ENCODE measurements at regions not wholly inside any gene's neighbourhood (a gene's known extent, or its start where the extent isn't known, plus 50 kb on each side); places are given as distances from the start of the nearest gene placed in this dataset.

DNA sequence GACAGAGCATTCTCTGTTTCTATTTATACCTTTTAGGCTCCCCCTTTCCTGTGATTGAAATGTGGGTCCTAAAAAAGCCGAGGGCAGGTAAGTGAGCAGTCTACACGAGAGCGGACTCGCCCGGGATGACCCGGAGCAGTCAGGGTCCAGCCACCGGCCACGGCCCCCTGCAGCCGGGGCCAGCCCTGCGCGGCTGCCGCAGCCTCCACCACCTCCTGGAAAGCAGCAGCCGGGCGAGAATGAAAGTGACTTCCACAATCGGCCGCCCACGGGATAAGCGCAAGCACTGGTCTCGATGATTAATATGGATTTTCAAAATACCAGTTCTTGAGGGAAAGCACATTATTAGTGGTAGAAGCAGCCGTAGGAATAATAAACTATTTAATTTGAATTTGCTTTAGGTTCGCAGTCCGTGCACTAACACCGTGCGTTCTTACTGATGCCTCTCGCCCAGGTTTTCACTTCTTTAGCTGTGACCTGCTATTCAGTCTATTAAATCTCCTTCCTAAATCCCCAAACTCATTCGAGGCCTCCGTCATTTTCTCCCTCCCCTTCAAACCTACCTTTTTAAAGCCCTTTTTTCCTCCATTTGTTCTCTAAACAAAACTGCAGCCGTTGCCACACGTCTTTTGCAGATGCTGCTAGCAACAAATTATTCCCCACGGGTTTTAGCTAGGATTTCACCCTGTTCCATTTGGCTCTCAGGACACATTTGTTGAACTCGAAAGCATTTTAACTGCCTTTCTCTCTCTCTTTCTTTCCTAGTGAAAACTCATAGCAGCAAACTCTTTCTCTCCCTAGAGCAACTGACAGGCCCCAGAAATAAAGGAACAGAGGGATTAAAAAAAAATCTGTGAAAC is 1015.1 kb upstream of the PIK3C3 start:
- no peak for DNase-seq (ENCODE audit: low spot score)

DNA sequence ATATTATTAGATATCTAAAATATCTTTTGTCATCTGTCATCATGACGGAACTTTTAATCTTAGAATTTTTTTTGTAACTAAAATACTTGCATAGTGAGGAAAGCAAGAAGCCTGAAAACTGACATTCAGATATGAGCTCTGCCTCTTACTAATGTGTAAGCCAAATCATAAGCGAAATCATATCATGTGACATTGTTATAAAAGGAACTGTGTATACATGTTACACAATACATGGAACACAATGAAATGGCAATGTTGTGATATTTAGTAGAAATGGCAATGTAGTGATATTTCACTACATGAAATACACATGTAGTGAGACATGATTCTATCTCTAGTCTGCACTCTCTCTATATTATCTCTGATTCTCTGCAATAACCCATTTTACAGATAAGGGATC is 1016.4 kb upstream of the PIK3C3 start:
- DNase-seq (ENCODE audit: low spot score), result no peak

DNA sequence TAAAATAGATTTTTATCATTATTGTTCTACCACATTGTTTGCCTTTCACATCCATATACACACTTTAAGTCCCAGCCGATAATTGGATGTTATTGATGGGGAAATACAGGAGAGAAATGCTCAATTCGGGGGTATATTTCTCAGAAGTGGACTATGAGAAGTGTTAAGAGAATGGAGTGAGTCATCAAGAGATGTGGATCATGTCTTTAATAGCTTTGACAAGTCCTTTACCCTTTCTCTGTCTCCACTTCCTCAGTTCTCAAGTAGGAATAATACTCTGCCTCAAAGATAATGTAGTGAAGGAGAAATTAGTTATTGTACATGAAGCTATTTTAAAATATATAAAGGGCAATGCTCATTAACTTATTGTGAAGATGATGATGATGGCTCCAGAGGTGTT is 1017.6 kb upstream of the PIK3C3 start:
- DNase-seq (ENCODE audit: low spot score), result no peak

DNA sequence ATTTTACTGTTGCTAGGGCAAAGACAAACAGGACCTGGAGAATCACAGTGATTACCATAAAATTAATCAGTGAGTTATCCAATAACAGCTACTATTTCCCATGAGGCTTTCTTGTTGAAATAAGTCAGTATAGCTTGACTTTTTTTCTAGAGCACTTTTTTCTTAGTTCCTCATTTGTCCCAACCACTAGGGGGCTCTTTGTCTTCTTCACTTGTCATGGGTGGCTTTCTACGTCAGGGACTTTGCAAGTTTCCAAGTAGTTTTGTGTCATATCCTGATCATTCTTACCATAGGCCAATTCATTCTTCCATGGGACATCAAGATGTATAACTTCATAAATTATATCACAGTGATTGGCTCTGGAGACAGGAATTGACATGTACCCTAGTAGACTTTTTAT is 1019.6 kb upstream of the PIK3C3 start:
- no peak for DNase-seq (ENCODE audit: low spot score)

DNA sequence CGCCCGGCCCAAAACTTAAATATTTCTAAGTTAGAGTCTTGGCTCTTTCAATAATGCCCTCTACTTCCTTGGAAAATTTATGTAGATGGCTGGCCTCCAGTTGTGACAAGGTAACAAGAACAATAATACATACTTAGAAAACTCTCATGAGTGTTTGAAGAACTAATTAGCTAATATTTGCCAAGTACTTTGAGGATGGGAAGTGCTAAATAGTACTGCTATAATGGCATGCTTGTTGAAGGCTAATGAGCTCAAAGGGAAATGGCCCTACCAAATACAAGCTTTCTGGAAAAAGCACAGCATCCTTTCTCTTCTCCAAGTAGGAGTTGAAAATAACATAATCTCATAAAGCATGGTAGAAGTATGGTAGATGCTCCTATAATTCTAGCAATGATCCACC is 1022.2 kb upstream of the PIK3C3 start:
- no peak for DNase-seq (ENCODE audit: low spot score)

DNA sequence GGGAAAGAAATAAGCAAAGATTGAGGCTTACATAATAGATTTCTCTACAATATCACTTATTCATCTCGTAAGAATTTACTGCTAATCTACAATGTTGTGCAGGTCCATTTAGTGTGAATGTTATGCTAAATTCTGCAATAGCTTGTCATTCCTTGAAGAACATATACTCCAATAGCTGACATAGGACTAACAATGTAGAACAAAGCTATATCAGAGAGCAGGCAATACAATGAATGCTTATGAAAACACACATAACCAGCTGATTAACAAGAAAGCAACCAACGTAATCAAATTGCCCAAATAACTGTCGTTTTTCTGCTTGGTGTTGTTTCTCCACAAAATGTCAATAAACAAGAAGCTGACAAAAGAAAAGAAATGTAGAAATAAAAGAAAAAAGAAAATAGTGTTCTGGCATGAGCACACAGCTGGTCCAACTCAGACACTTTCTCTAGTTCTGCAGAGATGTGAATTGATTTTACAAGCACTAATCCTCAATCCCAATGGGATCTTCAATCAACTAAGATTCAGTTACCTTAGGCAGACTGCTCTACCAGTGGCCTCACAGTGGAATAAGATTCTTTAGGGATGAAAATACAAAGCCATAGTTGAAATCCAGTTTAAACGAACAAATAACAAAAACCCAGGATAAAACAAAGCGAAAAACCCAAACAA is 1024.7 kb upstream of the PIK3C3 start:
- DNase-seq (ENCODE audit: low spot score), result no peak

DNA sequence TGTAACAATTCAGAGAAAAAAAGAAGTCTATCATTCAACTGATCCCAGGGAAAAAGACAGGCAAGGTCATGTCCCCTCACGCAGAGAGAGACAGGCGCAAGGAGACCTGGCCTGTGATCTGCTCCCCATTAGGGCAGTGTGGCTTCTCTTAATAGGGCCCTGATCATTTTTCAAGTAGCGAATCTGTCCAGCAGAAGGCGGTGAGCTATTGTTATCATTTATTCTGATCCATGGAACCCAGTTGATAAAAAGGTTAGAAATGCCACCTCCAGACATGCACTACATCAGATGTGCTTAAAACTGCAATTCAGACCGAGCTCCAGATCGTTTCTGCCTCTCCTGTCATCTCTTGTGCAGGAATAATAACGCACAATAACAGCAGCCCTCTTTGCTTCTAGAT is 1025.6 kb upstream of the PIK3C3 start:
- no peak for DNase-seq (ENCODE audit: low spot score)

DNA sequence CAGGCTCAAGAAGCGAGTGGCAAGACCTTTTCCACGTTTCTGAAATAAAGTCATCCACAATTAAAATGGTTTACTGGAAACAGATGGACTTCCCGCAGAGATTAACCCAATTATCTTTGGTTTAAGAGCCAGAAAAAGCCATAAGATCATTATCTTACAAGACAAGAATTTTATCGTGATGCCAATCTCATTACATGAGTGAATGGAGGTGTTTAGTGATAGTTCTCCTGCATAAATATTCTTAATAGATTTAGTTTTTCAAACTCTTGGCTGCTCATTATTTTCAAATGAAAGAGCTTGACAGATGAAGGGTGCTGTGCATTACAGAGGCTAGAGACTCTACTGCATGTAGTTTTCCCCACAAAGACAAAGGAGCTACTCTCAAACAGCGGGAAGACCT is 1028.4 kb upstream of the PIK3C3 start:
- no peak for DNase-seq (ENCODE audit: low spot score)

DNA sequence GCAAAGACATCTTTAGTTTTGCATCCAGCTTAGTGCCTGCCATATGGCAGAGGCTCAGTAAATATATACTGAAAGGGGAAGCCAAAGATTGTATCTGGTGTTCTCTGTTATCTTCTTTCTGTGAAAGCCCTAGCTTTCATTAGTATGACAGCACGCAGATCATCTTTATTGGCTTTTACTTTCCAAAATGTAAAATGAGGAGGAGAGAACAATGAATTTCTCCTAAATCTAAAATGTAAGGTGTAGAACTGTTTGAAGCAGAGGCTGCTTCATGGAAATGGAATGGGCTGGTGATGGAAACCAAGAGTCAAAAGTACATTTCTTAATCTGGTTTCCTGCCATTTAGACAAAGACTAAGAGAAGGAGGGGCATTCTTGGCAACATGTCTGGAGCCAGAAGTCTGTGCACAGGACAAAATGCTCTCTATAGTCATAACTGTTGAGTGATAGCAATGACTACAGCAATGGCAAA is 1029.9 kb upstream of the PIK3C3 start:
- DNase-seq (ENCODE audit: low spot score), result no peak

DNA sequence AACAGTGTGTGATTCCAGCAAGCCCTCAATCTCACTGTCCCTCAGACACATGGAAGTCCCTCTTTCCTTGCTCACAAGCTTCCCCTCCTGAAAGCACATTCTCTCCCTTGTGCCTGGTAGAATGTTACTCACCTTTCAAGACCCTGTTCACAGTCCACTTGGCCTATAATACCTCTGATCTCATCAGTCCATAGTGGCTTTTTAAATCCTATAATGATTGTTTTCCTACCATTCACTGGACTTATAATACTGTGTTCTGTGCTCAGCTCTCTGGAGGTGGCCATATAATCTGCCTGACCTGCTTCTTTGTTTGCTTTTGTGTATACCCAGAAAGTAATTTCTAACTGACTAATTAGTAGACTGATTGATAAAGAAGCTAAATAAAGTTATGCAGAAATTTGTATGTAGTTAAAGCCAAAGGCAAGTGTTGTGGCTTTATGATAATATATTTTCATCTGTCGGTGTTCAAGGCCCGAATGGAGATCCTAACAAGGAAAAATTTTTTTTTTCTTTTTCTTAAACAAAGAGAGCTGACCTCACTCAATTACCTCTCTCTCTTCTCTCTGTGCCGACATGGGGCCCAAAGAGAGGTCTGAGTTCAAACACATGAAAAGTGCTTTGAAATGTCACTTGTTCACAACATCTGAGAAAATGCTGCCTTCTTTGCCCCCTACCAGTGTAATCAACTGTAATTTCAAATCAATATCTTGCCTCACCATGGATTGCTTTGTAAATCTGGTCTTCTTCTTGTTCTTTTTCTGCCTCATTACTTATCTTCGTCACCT is 1033.0 kb upstream of the PIK3C3 start:
- DNase-seq (ENCODE audit: low spot score), result no peak

DNA sequence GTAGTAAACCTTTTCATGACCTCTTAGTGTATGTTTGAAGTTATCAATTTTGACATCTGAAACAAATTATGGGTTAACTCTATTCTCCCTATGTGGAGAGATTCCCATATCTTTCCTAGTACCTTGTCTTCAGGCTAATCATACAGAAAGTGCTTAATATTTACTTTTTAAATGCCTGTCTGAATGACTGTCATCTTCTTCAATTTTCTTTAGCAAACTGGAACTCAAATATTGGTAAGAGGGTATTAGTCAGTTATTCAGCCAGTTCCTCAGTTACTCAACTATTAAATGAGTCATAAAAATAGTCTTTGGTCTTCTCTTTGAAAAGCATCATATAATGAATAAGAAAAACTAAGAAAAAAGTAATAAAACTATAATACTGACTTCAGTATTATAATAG is 1038.0 kb upstream of the PIK3C3 start:
- DNase-seq (ENCODE audit: low spot score), result no peak

DNA sequence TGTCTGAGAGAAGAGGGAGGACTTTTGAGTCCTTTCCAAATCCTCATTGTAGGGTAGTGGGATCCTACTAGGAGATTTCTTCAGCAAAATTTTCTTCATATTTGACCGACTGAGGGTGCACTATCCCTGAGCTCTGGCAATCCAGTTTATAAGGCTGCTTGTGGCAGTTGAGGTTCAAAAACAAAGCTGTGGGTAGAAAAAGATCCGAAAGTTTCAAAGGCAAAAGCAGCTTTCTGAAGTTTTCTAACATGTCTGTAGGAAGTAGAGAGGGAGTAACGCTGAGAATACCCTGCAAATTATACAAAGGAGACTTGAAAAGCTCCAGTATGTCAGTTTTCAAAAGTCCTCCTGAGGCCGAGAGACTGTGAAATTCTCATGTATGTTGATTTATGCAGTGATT is 1039.3 kb upstream of the PIK3C3 start:
- DNase-seq (ENCODE audit: low spot score), result no peak

DNA sequence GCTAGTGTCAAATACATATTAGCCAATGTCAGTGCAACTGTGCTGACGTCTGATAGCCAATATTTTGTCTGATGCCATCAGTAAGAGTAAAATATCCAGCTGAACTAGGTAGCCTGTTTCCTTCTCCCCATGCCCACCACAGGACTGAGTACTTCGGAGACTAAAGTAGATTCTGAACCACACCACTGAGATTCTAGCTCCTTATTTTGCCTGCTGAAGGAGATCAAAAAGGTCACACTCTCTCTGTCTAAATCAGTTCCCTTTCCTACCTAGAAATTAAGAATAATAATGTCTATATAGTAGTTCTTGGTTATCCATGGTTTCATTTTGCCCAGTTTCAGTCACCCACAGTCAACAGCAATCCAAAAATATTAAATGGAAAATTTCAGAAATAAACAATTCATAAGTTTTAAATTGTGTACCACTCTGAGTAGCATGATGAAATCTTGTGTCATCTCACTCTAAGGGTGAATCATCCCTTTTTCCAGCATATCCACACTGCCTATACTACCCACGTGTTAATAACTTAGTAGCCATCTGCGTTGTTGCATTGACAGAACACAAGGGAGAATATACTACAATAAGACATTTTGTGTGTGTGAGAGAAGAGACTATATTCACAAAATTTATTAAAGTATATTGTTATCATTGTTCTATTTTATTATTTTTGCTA is 1043.3 kb upstream of the PIK3C3 start:
- DNase-seq (ENCODE audit: low spot score), result no peak

DNA sequence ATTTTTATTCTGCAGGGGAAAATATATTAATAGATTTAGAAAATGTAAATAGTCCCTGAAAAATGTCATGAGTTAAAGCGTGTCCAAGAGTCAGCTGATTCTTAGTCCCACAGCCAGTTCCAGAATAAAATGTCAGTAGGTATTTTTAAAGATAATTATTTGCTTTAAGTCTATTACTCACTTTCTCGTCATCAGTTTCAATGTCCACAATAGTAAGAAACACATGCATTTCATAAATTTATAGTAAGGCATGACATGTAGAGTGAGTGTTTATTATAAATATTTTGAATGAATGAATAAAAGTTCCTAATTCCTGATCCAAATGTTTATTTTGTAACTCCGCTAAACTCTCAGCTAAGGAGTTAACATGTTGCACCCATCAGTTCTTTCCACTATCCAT is 1044.0 kb upstream of the PIK3C3 start:
- DNase-seq (ENCODE audit: low spot score), result no peak

DNA sequence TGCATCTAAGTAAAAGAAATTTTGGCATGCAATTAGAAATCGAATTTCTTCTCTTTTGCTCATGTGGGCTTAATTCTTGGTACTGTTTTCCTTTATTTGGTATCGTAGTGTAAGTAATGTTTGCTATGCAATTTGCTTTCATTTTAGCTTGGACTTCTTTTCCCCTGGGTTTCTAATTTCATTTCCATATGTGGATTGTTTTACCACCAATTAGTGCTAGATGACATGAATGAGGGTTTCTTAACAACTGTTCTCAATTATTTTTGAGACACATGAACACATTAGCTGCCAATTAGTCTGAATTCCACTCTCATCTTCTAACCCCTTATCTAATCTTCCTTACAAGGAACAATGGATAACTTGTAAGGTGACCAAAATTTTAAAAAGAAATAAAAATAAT is 1047.2 kb upstream of the PIK3C3 start:
- no peak for DNase-seq (ENCODE audit: low spot score)

DNA sequence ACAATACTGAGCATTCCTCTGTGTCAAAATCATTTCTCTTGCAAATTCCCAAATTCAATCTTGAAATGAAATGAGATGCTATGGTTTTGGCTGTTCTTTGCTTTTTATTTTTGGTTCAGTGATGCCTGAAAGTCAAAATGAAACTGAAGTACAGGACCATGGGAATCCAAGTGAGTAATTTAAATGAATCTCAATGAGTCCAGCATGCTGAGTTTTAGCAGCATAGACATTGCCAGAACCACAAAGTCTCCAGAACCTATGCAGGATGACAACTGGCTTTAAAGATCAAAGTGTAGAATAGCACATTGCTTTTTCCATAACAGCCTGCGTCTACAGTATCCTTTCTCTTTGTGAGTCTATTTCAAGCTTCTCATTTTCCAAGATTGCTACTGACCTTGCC is 1050.7 kb upstream of the PIK3C3 start:
- no peak for DNase-seq (ENCODE audit: low spot score)

DNA sequence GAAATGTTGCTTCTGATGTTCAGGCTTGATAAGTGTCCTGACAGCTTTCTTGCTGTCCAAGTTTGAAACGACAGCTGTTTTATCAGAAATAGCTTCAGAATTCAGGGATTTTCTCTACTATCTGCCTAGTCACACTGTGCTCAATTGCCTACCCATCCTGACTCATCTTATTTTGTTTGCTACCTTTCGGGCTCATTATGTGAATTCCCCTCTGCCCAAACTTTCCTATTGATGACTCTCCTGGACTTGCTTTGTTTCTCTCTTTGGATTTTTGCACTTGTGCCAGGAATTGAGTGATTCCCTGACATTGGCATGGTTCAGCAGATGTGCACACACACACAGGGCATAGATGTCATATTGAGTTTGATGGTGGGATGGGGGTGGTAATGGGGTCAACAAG is 1052.6 kb upstream of the PIK3C3 start:
- DNase-seq (ENCODE audit: low spot score), result no peak

DNA sequence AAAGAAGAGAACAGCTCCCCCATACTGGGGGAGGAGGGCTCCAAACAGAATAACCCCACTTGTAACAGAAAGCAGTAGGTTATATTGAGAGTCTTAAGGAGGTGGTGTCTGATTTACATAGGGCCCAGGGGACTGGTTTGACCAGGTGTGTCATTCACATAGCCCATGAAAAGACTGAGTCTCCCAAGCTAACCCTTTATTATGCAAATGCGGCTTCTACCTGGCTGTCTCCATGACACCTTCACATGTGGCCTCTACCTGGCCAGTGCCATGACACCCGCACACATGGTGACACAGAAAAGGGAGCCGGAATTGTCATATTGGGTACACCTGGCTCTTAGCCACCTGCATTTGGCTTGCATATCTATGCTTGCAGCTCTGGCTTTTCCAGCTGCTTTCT is 1057.2 kb upstream of the PIK3C3 start:
- no peak for DNase-seq (ENCODE audit: low spot score)

DNA sequence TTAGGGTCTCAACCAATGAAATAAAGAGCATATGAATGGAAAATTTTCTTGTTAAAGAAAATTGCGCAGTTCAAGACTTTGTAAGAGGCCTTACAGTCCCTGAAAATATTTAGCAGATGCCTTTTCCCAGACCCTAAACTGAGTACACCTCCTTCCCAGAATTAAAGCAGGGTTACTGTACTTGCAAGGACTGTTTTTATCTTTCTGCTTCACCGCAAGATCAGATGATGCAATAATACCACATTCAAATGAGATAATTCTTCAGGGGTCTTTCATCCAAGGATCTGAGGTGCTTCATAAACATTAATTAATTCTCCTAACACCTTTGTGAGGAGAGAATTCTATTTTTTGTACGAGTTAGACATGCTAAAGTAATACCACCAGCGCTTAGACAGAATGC is 1071.8 kb upstream of the PIK3C3 start:
- DNase-seq (ENCODE audit: low spot score), result no peak

DNA sequence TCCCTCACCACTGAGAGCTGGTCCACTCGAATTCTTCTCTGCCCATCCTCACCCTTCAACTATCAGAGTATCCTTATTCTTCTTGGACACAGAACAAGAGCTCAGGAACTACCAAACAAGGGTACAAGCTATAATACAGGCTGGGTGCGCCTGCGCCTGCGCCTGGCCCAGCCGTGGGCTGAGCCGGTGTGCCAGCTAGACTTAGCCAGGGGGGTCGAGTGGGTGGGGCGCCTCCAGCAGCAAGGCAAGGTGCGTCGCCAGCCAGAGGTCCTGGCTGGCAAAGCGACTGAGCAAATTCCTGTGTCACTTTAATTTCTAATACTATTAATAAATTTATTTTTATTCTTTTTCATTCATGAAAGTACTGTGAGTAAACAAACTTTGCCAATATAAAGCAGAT is 1072.6 kb upstream of the PIK3C3 start:
- no peak for DNase-seq (ENCODE audit: low spot score)

DNA sequence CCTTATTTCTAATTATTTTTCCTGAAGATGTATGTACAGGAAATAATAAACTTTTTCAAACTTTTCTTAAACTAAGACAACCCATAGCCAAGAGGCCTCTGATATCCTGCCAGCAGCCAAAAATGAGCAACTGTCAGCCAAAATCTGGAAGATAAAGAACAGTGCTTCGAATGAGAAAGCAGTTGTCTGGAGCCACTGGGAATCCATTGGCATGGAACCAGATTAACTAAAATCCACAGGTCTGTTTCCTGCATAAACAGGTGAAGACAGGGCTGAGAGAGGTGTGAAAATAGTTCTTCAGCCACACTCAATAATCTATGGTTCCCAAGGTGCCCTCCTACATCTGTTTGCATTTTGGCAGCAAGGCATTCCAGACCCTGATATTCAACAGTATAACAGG is 1076.7 kb upstream of the PIK3C3 start:
- DNase-seq (ENCODE audit: low spot score), result no peak

DNA sequence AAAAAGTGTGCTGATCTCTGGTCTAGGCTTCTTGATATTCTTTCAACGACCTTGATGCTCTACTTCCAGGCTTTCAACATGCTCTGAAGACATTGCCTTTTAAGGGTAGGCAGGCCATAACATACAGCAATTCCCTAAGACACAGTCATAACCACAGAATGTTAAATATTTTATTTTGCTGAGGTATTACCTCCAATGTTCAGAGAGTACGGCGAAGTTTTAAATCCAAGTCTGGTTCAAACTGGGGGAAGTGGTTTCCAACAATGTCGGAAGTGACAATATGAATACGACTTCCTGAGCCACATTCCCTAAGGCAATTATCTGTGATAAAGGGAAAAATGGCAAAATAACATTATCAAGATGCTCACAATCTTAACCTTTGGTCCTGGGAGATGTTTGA is 1077.9 kb upstream of the PIK3C3 start:
- no peak for DNase-seq (ENCODE audit: low spot score)

All from germinal center (tissue), 1 donor.